T-cell (primary cell): ENCODE measurements at regions not wholly inside any gene's neighbourhood (a gene's known extent, or its start where the extent isn't known, plus 50 kb on each side); places are given as distances from the start of the nearest gene placed in this dataset.

ENCODE experiments used
- ATAC-seq, 4 experiments: fragments of 200-7000 bp in 3 of 4; fragments of 150-1000 bp in 1 of 4; cut with Tn5 transposase; replicated peaks in 1 of 4; 1 replicate in 3 of 4; 2 replicates in 1 of 4; pipeline ENCODE4 v1.10.0; 2021; ENCODE audit warnings: moderate library complexity in 3 of 4, mild to moderate bottlenecking in 2 of 4, moderate number of reproducible peaks in 1 of 4
- CTCF ChIA-PET, 2 donors: fragments of 300-600 bp; sonication (Branson Sonifier 250); formaldehyde crosslinking; loops; one replicate each; lab custom pipeline; 2022; ENCODE audit warnings: antibody characterized with exemption in 2 of 2; lab: Charles Lee
- POLR2A ChIA-PET, 2 donors: fragments of 300-600 bp; sonication (Branson Sonifier 250); formaldehyde crosslinking; loops; one replicate each; lab custom pipeline; 2022; ENCODE audit warnings: antibody characterized with exemption in 2 of 2; lab: Charles Lee
- DNase-seq, 35 experiments: peaks; one replicate each; pipeline versions ENCODE4 v3.0.0 to v3.0.0-alpha.2; 2013 to 2023
- H3K27ac ChIP-seq: one replicate; pipeline ENCODE4 v1.5.1; 2013; ENCODE audit warnings: low read length
- H3K27me3 ChIP-seq, 2 experiments: replicated peaks in 1 of 2; 1 replicate in 1 of 2; 2 replicates in 1 of 2; pipeline versions ENCODE4 v1.6.1 to v1.7.0; 2013; ENCODE audit warnings: low read length in 1 of 2, mixed read lengths in 1 of 2; ENCODE audit not compliant: control insufficient read depth in 2 of 2, insufficient read depth in 2 of 2; ENCODE audit errors: extremely low read depth in 1 of 2
- H3K36me3 ChIP-seq, 2 donors: 1 replicate in 1 of 2; 2 replicates in 1 of 2; pipeline versions ENCODE4 v1.6.1 to v1.7.0; 2013; ENCODE audit warnings: low read length in 1 of 2; ENCODE audit not compliant: control insufficient read depth in 2 of 2, insufficient read depth in 1 of 2; ENCODE audit errors: extremely low read depth in 1 of 2
- H3K4me1 ChIP-seq, 2 experiments: 1 replicate in 1 of 2; 2 replicates in 1 of 2; pipeline versions ENCODE4 v1.6.1 to v1.7.0; 2013; ENCODE audit warnings: low read length in 2 of 2, mixed read lengths in 1 of 2; ENCODE audit not compliant: insufficient read depth in 2 of 2, control insufficient read depth in 1 of 2; ENCODE audit errors: extremely low read depth in 1 of 2
- H3K4me3 ChIP-seq, 2 donors: 1 replicate in 1 of 2; 2 replicates in 1 of 2; pipeline versions ENCODE4 v1.5.1 to v1.7.0; 2013; ENCODE audit warnings: mild to moderate bottlenecking in 2 of 2, low read length in 1 of 2, moderate library complexity in 1 of 2; ENCODE audit not compliant: control insufficient read depth in 1 of 2; ENCODE audit errors: extremely low read depth in 1 of 2
- H3K9me3 ChIP-seq: 2 replicates; pipeline ENCODE4 v1.7.0; 2013
- H3K27ac Mint-ChIP-seq, 2 donors: one replicate each; pipeline ENCODE4 v1.8.0; 2020 to 2021; ENCODE audit warnings: mild to moderate bottlenecking in 2 of 2, mixed read lengths in 2 of 2
- H3K27me3 Mint-ChIP-seq, 2 donors: one replicate each; pipeline ENCODE4 v1.8.0; 2021 to 2022; ENCODE audit warnings: mixed read lengths in 2 of 2
- H3K36me3 Mint-ChIP-seq: one replicate; pipeline ENCODE4 v1.8.0; 2021; ENCODE audit warnings: mixed read lengths
- H3K4me1 Mint-ChIP-seq, 3 donors: one replicate each; pipeline ENCODE4 v1.8.0; 2020 to 2022; ENCODE audit warnings: mixed read lengths in 3 of 3, mild to moderate bottlenecking in 1 of 3
- H3K4me3 Mint-ChIP-seq, 3 donors: one replicate each; pipeline ENCODE4 v1.8.0; 2020 to 2022; ENCODE audit warnings: mild to moderate bottlenecking in 3 of 3, mixed read lengths in 3 of 3, moderate library complexity in 3 of 3
- H3K9me3 Mint-ChIP-seq, 3 donors: one replicate each; pipeline ENCODE4 v1.8.0; 2020 to 2022; ENCODE audit warnings: mixed read lengths in 3 of 3
- WGBS: methylation state at CpG from one replicate; pipeline ENCODE4 v1.1.5; 2013; ENCODE audit warnings: missing lambda C conversion rate; ENCODE audit not compliant: insufficient coverage; 5-methylcytosine and 5-hydroxymethylcytosine counted together

DNA sequence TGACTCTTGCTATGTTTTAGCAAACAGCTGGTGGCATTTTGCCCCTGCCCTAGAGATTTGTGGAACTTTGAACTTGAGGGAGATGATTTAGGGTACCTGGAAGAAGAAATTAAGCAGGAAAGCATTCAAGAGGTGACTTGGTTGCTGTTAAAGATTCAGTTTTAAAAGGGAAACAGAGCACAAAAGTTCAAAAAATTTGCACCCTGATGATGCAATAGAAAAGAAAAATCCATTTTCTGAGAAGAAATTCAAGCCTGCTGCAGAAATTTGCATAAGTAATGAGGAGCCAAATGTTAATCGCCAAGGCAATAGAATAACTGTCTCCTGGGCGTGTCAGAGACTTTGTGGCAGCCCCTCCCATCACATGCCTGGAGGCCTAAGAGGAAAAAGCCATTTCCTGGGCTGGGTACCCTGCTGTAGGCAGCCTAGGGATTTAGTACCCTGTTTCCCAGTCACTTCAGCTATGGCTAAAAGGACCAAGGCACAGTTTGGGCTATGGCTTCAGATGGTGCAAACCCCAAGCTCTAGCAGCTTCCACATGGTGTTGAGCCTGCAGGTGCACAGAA lies 958.5 kb upstream of the MIR17HG start:
- H3K9me3 Mint-ChIP-seq, result peaks cover 18 to 38% (median 20%) of the 10 kb centered on the region in 3 donors
- H3K4me1 Mint-ChIP-seq, result no peaks in the 10 kb centered on the region
- DNase-seq, result no peak
- H3K9me3 ChIP-seq, result no peaks in the 10 kb centered on the region
- H3K4me1 ChIP-seq, result no peaks in the 10 kb centered on the region
- no peaks in the 10 kb centered on the region for H3K36me3 Mint-ChIP-seq
- no peaks in the 10 kb centered on the region for H3K27me3 Mint-ChIP-seq
- ChIA-PET CTCF (no interaction called here), POLR2A (no interaction called here)
- H3K27ac ChIP-seq, result no peak overlapping the region
- H3K27me3 ChIP-seq, result no peaks in the 10 kb centered on the region
- H3K27ac Mint-ChIP-seq, result no peak overlapping the region
- no peak overlapping the region for H3K4me3 Mint-ChIP-seq
- 44% methylated on average over 2 of the region's 2 CpGs for WGBS
- ATAC-seq, result no peak
- H3K36me3 ChIP-seq, result no peaks in the 10 kb centered on the region
- H3K4me3 ChIP-seq, result no peak overlapping the region

DNA sequence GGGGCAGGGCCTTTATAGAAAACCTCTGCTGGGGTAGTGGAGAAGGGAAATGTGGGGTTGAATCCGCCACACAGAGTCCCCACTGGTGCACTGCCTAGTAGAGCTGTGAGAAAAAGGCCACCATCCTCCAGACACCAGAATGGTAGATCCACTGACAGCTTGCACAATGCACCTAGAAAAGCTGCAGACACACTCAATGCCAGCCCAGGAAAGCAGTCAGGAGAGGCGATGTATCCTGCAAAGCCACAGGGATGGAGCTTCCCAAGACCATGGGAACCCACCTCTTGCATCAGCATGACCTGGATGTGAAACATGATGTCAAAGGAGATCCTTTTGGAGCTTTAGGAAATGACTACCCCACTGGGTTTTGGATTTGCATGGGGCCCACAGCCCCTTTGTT lies 958.0 kb upstream of the MIR17HG start:
- Histone ChIP-seq H3K36me3 (no peaks in the 10 kb centered on the region), H3K27ac (no peak overlapping the region), H3K9me3 (no peaks in the 10 kb centered on the region), H3K4me3 (no peak overlapping the region), H3K4me1 (no peaks in the 10 kb centered on the region), H3K27me3 (no peaks in the 10 kb centered on the region)
- H3K4me3 Mint-ChIP-seq, result no peak overlapping the region
- no peak for DNase-seq
- ATAC-seq, result no peak
- no peaks in the 10 kb centered on the region for H3K36me3 Mint-ChIP-seq
- no peaks in the 10 kb centered on the region for H3K27me3 Mint-ChIP-seq
- ChIA-PET CTCF (no interaction called here), POLR2A (no interaction called here)
- H3K27ac Mint-ChIP-seq, result no peak overlapping the region
- peaks cover 18 to 38% (median 20%) of the 10 kb centered on the region in 3 donors for H3K9me3 Mint-ChIP-seq
- no peaks in the 10 kb centered on the region for H3K4me1 Mint-ChIP-seq
- 86% methylated on average over 1 of the region's 2 CpGs for WGBS

DNA sequence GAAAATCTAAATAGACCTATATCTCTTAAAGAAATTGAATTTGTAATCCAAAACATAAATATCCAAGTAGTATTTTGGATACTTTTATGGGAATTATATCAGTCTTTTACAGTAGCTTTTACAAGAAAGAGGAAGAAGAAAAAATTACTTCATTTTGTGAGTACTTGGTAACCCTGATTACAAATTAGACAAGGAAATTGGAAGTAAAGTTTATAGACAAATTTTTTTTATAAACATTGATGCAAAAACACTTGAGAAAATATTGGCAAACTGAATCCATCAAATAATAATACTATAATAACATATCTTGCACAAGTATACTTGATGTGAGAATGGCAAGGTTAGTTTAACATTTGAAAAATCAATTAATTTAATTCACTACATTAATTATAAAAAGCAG lies 954.1 kb upstream of the MIR17HG start:
- no peaks in the 10 kb centered on the region for H3K4me1 ChIP-seq
- ATAC-seq (no peak), DNase-seq (no peak)
- no peaks in the 10 kb centered on the region for H3K36me3 ChIP-seq
- H3K9me3 ChIP-seq, result peaks cover 3% of the 10 kb centered on the region
- Mint-ChIP-seq H3K36me3 (no peaks in the 10 kb centered on the region), H3K27ac (no peak overlapping the region), H3K27me3 (no peaks in the 10 kb centered on the region), H3K4me3 (no peak overlapping the region), H3K4me1 (no peaks in the 10 kb centered on the region), H3K9me3 (peaks cover 11 to 26% (median 21%) of the 10 kb centered on the region in 3 donors)
- no peak overlapping the region for H3K4me3 ChIP-seq
- POLR2A ChIA-PET, result no interaction called here
- H3K27ac ChIP-seq, result no peak overlapping the region
- H3K27me3 ChIP-seq, result no peaks in the 10 kb centered on the region
- CTCF ChIA-PET, result no interaction called here

DNA sequence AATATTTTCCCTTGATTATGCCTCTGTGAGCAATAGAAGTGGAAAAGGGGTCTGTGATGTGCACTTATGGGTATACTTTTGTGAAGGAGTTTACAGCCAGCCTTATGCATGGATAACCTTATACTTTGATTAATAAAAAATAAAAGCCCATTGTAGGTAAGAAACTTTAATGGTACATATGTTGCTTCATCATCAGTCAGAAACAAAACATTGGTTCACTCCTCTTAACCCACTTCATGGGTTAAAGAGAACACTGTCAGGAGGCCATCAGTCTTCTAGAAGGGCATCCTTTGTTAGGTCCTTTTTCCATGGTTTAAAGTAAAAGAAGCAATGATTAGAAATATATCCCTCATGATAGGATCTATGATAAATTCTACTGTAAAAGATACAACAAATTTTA lies 952.1 kb upstream of the MIR17HG start:
- Histone ChIP-seq H3K27me3 (no peaks in the 10 kb centered on the region), H3K9me3 (peaks cover 3% of the 10 kb centered on the region), H3K36me3 (no peaks in the 10 kb centered on the region), H3K4me1 (no peaks in the 10 kb centered on the region), H3K27ac (no peak overlapping the region), H3K4me3 (no peak overlapping the region)
- Mint-ChIP-seq H3K9me3 (peaks cover 8 to 23% (median 20%) of the 10 kb centered on the region in 3 donors), H3K4me3 (no peak overlapping the region), H3K4me1 (no peaks in the 10 kb centered on the region), H3K27me3 (no peaks in the 10 kb centered on the region), H3K27ac (no peak overlapping the region), H3K36me3 (no peaks in the 10 kb centered on the region)
- CTCF ChIA-PET, result no interaction called here
- no peak for DNase-seq
- ATAC-seq, result no peak
- POLR2A ChIA-PET, result no interaction called here

DNA sequence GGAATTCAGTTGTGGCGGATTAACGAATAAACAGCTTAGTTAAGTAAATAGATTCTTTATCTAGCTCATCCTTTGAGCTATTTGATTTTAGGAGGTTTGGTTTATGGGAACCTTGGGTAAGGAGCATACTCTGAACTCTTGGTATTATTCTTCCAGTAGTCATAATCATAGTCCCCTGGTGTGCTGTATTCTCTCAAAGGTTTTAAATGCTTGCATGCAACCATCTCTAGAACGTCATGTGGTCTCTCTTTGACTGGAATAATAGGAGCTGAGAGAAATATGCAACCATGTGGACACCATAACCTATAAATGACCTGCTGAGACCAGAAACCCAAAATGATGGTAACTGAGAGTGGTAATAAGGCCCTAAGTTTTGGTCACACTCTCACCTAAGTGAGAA lies 951.6 kb upstream of the MIR17HG start:
- Histone ChIP-seq H3K4me3 (no peak overlapping the region), H3K36me3 (no peaks in the 10 kb centered on the region), H3K9me3 (peaks cover 3% of the 10 kb centered on the region), H3K4me1 (no peaks in the 10 kb centered on the region), H3K27me3 (no peaks in the 10 kb centered on the region), H3K27ac (no peak overlapping the region)
- POLR2A ChIA-PET, result no interaction called here
- no peak overlapping the region for H3K4me3 Mint-ChIP-seq
- CTCF ChIA-PET, result no interaction called here
- no peak for ATAC-seq
- no peaks in the 10 kb centered on the region for H3K4me1 Mint-ChIP-seq
- WGBS, result no CpG with 5 or more reads among the region's 3 CpGs
- no peaks in the 10 kb centered on the region for H3K27me3 Mint-ChIP-seq
- no peak overlapping the region for H3K27ac Mint-ChIP-seq
- DNase-seq, result no peak
- H3K36me3 Mint-ChIP-seq, result no peaks in the 10 kb centered on the region
- peaks cover 8 to 23% (median 21%) of the 10 kb centered on the region in 3 donors for H3K9me3 Mint-ChIP-seq

DNA sequence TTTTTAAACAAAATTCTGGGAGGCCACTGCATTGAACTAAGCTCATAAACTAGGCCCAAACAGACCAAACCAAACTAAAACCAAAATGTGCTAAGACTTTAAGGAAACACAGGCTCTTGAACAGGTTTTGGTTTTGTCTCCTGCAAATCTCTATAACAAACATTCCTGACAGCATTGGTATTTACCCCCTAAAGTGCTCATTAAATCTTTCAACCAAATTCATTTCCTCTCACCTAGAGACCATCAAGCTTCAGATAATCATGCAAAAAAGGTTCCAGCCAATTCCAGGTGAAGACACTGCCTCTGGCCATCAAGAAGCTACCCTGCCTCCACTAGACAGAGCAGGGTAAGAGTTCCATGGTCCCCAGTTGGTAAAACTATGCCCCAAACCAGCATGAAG lies 951.2 kb upstream of the MIR17HG start:
- ChIA-PET CTCF (no interaction called here), POLR2A (no interaction called here)
- H3K4me3 Mint-ChIP-seq, result no peak overlapping the region
- DNase-seq (no peak), ATAC-seq (no peak)
- no peaks in the 10 kb centered on the region for H3K4me1 Mint-ChIP-seq
- Histone ChIP-seq H3K27me3 (no peaks in the 10 kb centered on the region), H3K36me3 (no peaks in the 10 kb centered on the region), H3K4me3 (no peak overlapping the region), H3K27ac (no peak overlapping the region), H3K4me1 (no peaks in the 10 kb centered on the region), H3K9me3 (peaks cover 3% of the 10 kb centered on the region)
- no peaks in the 10 kb centered on the region for H3K27me3 Mint-ChIP-seq
- H3K36me3 Mint-ChIP-seq, result no peaks in the 10 kb centered on the region
- H3K27ac Mint-ChIP-seq, result no peak overlapping the region
- peaks cover 4 to 21% (median 20%) of the 10 kb centered on the region in 3 donors for H3K9me3 Mint-ChIP-seq

DNA sequence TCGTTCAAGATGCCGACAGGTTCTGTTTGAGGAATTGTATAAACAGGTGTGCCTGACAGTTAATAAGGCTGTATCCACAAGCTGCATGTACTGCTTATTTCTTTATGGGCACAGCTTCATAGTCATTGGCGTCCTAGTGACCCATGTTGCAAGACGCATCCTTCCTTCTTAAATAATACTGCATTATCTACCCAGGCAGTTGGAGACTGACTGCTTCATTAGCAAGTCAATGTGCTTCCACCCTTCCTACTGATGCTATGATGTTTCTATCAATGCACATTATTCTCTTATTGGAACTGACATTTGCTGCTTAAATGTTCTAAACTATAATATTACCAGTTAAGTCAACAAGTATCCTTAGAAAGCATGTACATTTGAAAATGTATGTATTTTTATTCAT lies 950.0 kb upstream of the MIR17HG start:
- no peaks in the 10 kb centered on the region for H3K4me1 Mint-ChIP-seq
- no peaks in the 10 kb centered on the region for H3K36me3 Mint-ChIP-seq
- no peak overlapping the region for H3K4me3 Mint-ChIP-seq
- Histone ChIP-seq H3K4me1 (no peaks in the 10 kb centered on the region), H3K27me3 (no peaks in the 10 kb centered on the region), H3K4me3 (no peak overlapping the region), H3K36me3 (no peaks in the 10 kb centered on the region), H3K27ac (no peak overlapping the region), H3K9me3 (peaks cover 3% of the 10 kb centered on the region)
- CTCF ChIA-PET, result no interaction called here
- no peaks in the 10 kb centered on the region for H3K27me3 Mint-ChIP-seq
- DNase-seq (no peak), ATAC-seq (no peak)
- no peak overlapping the region for H3K27ac Mint-ChIP-seq
- peaks cover 5 to 30% (median 29%) of the 10 kb centered on the region in 3 donors for H3K9me3 Mint-ChIP-seq
- POLR2A ChIA-PET, result no interaction called here
- WGBS, result 100% methylated on average over 1 of the region's 4 CpGs
